ENCODE measurements at regions not wholly inside any gene's neighbourhood (a gene's known extent, or its start where the extent isn't known, plus 50 kb on each side); places are given as distances from the start of the nearest gene placed in this dataset.
"Not testable (repeated sequence)": the region's sequence is repeated elsewhere in the genome, so short reads cannot be mapped to it uniquely, and the experiment has no call there.

- DNase-seq, result peak; percentile 20
Measured at GRCh38 chr14:105945896-105946295, 419.5 kb downstream of the TMEM121 start.

GRCh38 chr14:105947599-105947998, 421.2 kb downstream of the TMEM121 start:
- DNase-seq, result no peak

DNA sequence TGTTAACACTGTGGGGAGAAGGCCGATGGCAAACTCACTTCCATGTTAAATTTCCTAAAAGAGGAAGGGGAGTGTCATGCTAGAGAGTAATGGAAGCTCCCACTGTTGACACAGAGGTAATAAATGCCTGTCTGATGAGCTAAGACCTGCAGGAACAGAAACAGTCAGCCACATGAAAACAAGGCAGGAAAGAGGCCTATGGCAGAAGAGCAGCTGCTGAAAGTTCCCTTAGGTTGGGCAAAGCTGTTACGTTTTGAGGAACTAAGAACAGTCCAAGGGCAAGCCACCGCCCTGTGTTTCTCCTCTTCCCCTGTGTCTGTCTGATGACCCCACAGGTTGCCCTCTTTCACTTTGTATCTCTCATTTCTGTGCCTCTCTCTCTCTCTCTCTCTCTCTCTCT, 422.6 kb downstream of the TMEM121 start:
- peak; percentile 85 for DNase-seq

DNA sequence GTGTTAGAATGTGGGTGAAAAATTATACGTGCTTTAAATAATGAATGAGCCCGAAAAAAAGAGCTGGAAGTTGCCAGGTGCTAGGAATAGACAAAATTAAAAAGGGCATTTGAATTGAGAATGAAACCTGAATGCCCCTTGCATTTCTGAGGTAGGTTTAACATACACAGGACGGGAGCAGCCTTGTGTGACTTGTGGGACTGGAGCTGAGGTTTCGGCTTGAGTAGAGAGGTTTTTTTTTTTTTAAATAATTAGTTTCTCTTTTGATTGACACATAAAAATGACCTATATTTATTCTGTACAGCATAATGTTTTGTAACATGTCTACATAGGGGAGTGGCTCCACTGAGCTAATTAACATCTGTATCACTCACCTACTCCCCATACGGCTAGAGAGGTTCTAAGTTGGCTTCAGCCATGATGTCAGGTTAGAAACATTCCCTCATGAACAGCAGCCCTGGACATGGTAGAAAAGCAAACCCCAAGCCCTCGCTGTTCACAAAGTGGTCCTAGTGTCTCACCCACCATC, 424.0 kb downstream of the TMEM121 start:
- DNase-seq, result not testable (repeated sequence)

- DNase-seq, result no peak
Measured at GRCh38 chr14:105951399-105951798, 425.0 kb downstream of the TMEM121 start.

DNA sequence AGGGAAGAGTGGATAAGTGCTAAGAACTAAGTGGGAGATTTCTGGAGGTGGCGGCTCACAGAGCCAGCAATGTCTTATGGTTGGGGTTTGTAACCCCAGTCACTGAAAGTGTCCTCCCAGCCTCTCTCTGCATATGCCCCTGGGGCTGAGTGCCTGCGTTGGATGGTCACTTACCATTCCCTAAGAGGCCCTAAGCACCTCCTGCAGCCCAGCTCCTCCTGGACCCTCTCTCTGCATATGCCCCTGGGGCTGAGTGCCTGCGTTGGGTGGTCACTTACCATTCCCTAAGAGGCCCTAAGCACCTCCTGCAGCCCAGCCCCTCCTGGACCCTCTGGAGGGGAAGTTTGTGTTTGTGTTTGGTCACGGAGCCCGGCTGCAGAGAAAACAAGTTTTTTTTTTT, 425.8 kb downstream of the TMEM121 start:
- DNase-seq, result no peak

DNA sequence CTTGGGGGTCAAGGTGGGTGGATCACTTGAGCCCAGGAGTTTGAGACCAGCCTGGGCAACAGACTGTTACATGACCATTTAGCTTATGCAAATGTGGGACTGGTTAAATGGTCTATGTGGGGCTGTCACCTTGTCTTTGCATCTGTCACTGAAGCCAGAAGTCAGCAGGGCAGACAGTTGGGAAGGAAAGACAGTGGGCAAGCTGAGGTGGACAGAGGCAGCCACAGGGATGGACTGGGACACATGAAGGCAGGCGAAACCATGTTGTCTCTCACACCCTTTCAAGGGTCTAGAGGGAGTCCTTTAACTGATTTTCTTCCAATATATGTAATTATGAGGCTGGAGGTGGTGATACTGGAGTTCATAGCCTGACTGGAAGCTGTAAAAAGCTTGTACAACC, 426.4 kb downstream of the TMEM121 start:
- DNase-seq, result no peak

GRCh38 chr14:105961625-105962024, 435.2 kb downstream of the TMEM121 start:
- DNase-seq, result not testable (repeated sequence)

GRCh38 chr14:105962532-105962931, 436.1 kb downstream of the TMEM121 start:
- no peak for DNase-seq

DNA sequence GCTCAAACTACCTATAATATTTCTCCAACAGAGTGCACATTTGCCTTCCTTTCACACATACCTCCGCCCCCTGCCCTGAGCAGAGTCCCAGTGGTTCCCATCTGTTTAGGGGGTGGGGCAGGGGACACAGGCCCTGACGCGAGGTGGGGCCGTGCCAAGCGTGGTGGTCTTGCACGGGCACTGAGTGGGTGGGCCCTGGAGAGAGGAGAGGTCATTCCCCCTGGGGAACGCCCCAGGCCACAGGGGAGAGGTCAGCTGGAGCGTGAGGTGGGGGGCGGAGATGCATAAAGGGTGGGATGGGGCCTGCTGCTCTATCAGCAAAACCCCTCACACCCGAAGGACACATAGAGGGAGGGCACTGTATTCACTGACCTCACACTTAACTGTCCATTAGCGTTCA, 441.9 kb downstream of the TMEM121 start:
- no peak for DNase-seq

GRCh38 chr14:105969026-105969425, 442.6 kb downstream of the TMEM121 start:
- peak; percentile 64 for DNase-seq

DNA sequence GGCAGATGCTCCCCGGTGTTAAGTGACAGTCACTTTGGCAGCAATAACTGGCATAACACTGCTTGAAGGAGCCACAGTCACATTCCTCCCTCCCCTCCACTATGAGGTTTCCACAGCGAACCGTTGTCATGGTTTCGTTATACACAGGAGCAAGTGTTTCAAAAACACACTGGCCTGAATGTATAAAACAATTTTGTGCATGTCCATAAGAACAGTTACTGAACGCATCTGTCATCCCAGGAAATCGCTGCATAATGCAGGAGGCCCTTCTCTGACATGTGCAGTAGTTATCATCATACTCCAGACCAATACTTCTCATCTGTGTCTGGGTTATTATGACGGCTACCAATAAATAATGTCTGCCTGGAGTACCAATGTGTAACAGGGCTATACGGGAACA, 444.4 kb downstream of the TMEM121 start:
- DNase-seq, result not testable (repeated sequence)

DNA sequence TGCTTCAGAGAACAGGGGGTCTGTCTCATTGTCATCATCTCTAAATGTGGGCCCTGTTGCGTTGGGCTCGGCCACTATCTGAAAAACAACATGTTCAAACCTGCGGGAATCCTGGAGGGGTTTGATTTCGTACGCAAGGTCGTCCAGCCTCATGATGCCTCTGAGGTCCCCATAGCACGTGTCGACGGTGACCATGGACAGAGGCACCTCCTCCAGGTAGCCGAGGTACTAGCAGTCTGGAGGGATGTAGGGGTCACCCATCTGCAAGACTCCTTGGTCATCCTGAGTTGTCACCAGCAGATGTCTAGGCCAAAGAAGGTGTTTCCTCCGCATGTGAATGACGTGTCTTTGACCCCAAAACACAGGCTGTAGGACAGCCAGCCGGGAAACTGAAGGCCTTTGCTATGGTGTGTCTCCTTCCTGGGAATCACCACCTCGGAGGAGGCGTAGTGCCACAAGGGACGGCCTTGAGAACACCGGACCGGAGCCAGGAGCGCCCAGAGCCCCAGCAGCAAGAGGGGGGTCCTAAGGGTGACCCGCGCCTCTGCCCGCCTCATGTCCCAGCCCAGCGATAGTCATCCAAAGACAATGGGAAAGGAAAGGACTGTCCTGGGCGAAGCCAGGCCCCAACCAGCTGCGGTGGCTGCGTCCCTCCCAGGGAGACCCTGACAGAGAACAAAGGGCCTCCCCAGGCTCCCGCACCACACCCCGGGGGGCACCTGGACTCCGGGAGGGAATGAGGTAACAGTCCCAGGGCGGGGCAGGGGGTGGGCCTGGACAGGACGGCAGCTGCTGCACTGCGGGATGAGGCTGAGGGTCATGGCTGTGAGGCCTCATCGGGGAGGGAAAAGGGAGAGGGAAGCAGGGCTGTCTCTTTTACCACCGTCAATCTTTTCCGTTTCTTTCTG, 445.5 kb downstream of the TMEM121 start:
- no peak for DNase-seq

DNA sequence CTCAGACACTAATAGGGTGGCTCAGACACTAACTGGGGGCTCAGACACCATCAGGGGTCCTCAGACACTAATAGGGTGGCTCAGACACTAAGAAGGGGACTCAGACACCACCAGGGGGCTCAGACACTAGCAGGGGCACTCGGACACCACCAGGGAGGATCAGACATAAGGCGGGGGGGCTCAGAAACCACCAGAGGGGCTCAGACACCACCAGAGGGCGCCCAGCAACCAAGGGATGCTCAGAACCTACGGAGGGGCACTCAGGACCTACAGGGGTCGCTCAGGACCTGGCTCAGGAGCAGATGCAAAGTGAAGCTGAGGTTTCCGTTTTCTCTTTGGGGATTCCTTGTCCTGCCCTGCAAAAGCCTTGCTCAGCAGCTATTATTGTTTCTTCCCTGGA, 448.5 kb downstream of the TMEM121 start:
- DNase-seq, result peak; percentile 11

DNA sequence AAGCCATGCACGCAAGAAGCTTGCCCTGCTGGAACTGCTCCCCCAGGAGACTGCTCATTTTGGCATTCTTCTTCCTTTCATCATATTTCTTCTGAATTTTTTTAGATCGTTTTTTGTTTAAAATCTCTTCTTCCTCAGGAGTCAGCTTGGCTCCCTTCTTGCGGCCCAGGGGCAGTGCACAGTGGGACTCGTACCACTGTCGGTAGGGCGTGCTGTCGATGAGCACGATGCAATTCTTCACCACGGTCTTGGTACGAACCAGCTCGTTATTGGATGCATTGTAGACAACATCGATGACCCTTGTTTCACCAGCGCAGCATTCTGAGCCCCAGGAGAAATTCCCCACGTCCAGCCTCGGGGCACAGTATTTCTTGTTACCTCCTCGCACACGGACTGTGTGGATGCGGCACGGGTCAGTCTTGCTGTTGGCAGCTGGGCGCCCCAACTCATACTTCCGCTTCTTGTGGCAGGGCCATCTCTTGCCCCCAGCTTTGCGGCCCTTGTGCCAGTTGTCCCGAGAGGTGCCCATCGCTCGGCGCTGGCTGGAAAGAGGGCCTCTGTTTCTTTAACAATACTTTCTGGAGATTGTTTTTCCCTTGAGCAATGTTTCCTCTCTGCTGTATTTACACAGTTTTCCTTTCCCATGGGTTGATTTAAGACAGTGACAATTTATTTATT, 452.4 kb downstream of the TMEM121 start:
- no peak for DNase-seq

DNA sequence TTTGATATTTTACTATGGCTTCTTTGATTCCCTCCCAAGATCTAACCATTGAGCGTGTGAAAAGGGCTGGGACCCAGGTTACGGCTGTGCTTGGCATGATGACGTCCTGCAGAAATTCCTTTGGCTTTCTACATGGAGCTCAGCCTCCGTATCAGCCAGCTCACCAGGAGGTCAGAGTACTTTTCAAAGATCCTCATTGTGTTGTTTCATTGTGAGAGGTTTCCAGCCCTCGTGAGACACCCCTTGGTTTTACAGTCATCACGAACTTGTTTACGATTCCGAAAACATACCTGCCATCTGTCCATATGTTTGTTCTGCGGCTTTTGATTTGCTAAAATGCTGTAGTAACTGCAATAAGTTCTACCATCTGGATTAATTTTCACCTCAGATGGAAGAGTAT, 453.1 kb downstream of the TMEM121 start:
- no peak for DNase-seq

DNA sequence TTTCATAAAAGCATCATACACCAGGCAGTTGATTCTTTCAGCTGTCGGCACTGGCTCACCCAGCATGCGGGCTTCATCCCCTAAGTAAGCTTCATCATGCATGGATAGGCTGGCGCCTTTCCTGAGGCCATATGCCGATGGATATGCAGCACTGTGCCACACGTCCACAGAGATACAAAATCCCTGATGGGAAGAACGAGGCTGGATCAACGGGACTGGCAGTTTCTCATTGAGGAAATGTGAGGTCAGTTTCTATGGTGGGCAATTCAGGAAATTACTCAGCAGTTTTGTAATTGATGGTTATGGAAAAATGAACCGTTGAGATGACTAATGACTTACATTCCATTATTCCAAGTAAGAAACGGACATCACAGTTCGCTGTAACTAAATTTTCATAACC, 453.8 kb downstream of the TMEM121 start:
- no peak for DNase-seq

GRCh38 chr14:105981517-105982302, 455.3 kb downstream of the TMEM121 start:
- not testable (repeated sequence) for DNase-seq

- DNase-seq, result no peak
Measured at GRCh38 chr14:105982664-105983063, 456.3 kb downstream of the TMEM121 start.

- no peak for DNase-seq
Measured at GRCh38 chr14:105986894-105987284, 460.5 kb downstream of the TMEM121 start.

DNA sequence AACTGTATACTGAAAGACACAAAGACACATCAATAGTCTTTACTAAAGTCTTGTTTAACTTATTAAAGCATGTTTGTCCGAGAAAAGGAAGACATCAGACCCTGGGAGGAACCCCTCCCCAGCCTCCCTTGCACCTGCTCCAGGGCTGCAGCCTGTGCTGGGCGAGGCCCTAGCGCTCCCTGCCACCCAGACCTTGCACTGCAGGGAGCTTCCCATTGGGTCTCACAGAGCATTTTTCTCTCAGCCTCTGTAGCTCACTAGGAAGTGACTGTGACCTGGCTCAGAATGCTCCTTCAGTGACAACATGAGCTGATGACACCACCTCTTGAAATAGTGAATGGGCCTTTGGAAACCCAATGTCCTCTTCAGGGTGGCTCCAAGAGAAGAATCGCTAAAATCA, 461.2 kb downstream of the TMEM121 start:
- DNase-seq, result no peak

GRCh38 chr14:105989566-105990302, 463.4 kb downstream of the TMEM121 start:
- no peak for DNase-seq
